ENCODE measurements at regions not wholly inside any gene's neighbourhood (a gene's known extent, or its start where the extent isn't known, plus 50 kb on each side); places are given as distances from the start of the nearest gene placed in this dataset.

GRCh38 chr6:93562582-93562981 lies 143.2 kb upstream of the EPHA7 start:
- no peaks in the 10 kb centered on the region for H3K4me1 Mint-ChIP-seq
- CTCF ChIA-PET (ENCODE audit: partially characterized antibody) = no interaction called here
- POLR2A ChIA-PET (ENCODE audit: partially characterized antibody) = no interaction called here

GRCh38 chr6:93555292-93555691 lies 135.9 kb upstream of the EPHA7 start:
- H3K4me1 ChIP-seq (ENCODE audit: insufficient read depth, low read length) = no peaks in the 10 kb centered on the region

More at GRCh38 chr6:93562582-93562981, 143.2 kb upstream of the EPHA7 start:
- Histone ChIP-seq H3K9me3 (ENCODE audit: control insufficient read depth in 1 of 2, low read length in 2 of 2) (no peaks in the 10 kb centered on the region), H3K36me3 (ENCODE audit: insufficient read depth, low read length) (no peaks in the 10 kb centered on the region), H3K27ac (ENCODE audit: low read depth, low read length) (no peak overlapping the region), H3K27me3 (ENCODE audit: insufficient read depth, low read length) (no peaks in the 10 kb centered on the region), H3K4me1 (ENCODE audit: insufficient read depth, low read length) (no peaks in the 10 kb centered on the region), H3K4me3 (ENCODE audit: low read length in 2 of 2) (no peak overlapping the region)
- intact Hi-C loops (cut with micrococcal nuclease) = no loop called here
- H3K9me3 Mint-ChIP-seq = peaks cover 0 to 6% (median 3%) of the 10 kb centered on the region in 8 donors
- H3K4me3 Mint-ChIP-seq = no peak overlapping the region
- no peaks in the 10 kb centered on the region for H3K36me3 Mint-ChIP-seq
- H3K27ac Mint-ChIP-seq = no peak overlapping the region
- no peak for DNase-seq
- H3K27me3 Mint-ChIP-seq = no peaks in the 10 kb centered on the region

GRCh38 chr6:93554018-93554417 lies 134.7 kb upstream of the EPHA7 start:
- H3K4me1 ChIP-seq (ENCODE audit: insufficient read depth, low read length) = no peaks in the 10 kb centered on the region
- Mint-ChIP-seq H3K4me1 (no peaks in the 10 kb centered on the region), H3K9me3 (peaks cover 0 to 6% (median 0%) of the 10 kb centered on the region in 8 donors), H3K36me3 (no peaks in the 10 kb centered on the region), H3K4me3 (no peak overlapping the region), H3K27ac (no peak overlapping the region), H3K27me3 (no peaks in the 10 kb centered on the region)
- H3K9me3 ChIP-seq (ENCODE audit: control insufficient read depth in 1 of 2, low read length in 2 of 2) = no peaks in the 10 kb centered on the region
- no peaks in the 10 kb centered on the region for H3K27me3 ChIP-seq (ENCODE audit: insufficient read depth, low read length)
- H3K36me3 ChIP-seq (ENCODE audit: insufficient read depth, low read length) = no peaks in the 10 kb centered on the region
- intact Hi-C loops (cut with micrococcal nuclease) = no loop called here
- no peak overlapping the region for H3K27ac ChIP-seq (ENCODE audit: low read depth, low read length)
- CTCF ChIA-PET (ENCODE audit: partially characterized antibody) = no interaction called here
- POLR2A ChIA-PET (ENCODE audit: partially characterized antibody) = no interaction called here
- no peak for DNase-seq
- H3K4me3 ChIP-seq (ENCODE audit: low read length in 2 of 2) = no peak overlapping the region

More at GRCh38 chr6:93555292-93555691, 135.9 kb upstream of the EPHA7 start:
- H3K36me3 Mint-ChIP-seq = no peaks in the 10 kb centered on the region
- ChIA-PET CTCF (ENCODE audit: partially characterized antibody) (no interaction called here), POLR2A (ENCODE audit: partially characterized antibody) (no interaction called here)
- H3K4me1 Mint-ChIP-seq = no peaks in the 10 kb centered on the region
- Histone ChIP-seq H3K27ac (ENCODE audit: low read depth, low read length) (no peak overlapping the region), H3K9me3 (ENCODE audit: control insufficient read depth in 1 of 2, low read length in 2 of 2) (no peaks in the 10 kb centered on the region), H3K27me3 (ENCODE audit: insufficient read depth, low read length) (no peaks in the 10 kb centered on the region), H3K36me3 (ENCODE audit: insufficient read depth, low read length) (no peaks in the 10 kb centered on the region), H3K4me3 (ENCODE audit: low read length in 2 of 2) (no peak overlapping the region)
- DNase-seq = no peak
- no peak overlapping the region for H3K27ac Mint-ChIP-seq
- H3K27me3 Mint-ChIP-seq = no peaks in the 10 kb centered on the region
- H3K4me3 Mint-ChIP-seq = no peak overlapping the region
- intact Hi-C loops (cut with micrococcal nuclease) = no loop called here
- peaks cover 0 to 6% (median 0%) of the 10 kb centered on the region in 8 donors for H3K9me3 Mint-ChIP-seq

GRCh38 chr6:93550551-93551276 lies 131.4 kb upstream of the EPHA7 start:
- H3K9me3 Mint-ChIP-seq = peaks cover 0 to 7% (median 2%) of the 10 kb centered on the region in 8 donors
- no peaks in the 10 kb centered on the region for H3K4me1 Mint-ChIP-seq
- Histone ChIP-seq H3K36me3 (ENCODE audit: insufficient read depth, low read length) (no peaks in the 10 kb centered on the region), H3K4me1 (ENCODE audit: insufficient read depth, low read length) (no peaks in the 10 kb centered on the region), H3K27me3 (ENCODE audit: insufficient read depth, low read length) (no peaks in the 10 kb centered on the region), H3K9me3 (ENCODE audit: control insufficient read depth in 1 of 2, low read length in 2 of 2) (no peaks in the 10 kb centered on the region), H3K27ac (ENCODE audit: low read depth, low read length) (no peak overlapping the region), H3K4me3 (ENCODE audit: low read length in 2 of 2) (no peak overlapping the region)
- CTCF ChIA-PET (ENCODE audit: partially characterized antibody) = no interaction called here
- no peak for DNase-seq
- H3K27me3 Mint-ChIP-seq = no peaks in the 10 kb centered on the region
- POLR2A ChIA-PET (ENCODE audit: partially characterized antibody) = no interaction called here
- no peaks in the 10 kb centered on the region for H3K36me3 Mint-ChIP-seq
- H3K27ac Mint-ChIP-seq = no peak overlapping the region
- intact Hi-C loops (cut with micrococcal nuclease) = no loop called here
- no peak overlapping the region for H3K4me3 Mint-ChIP-seq

DNA sequence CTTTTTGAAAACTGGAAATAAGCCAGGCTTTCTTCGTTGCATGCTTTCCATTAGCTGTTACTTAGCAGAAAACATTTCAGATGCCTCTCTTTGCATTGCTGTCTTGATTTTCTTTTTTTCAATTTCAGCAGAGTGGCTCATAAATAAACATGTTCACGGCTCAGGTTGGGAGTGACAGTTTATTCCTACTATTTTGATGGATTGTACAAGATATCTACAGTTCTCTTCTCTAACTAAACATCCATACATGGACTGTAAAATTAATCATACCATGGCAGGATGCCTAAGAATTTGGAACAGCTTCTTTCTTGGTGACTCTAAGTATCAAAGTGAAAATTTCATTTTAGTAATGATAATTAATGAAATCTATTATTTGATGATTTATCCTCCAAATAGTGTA lies 130.5 kb upstream of the EPHA7 start:
- Mint-ChIP-seq H3K4me3 (no peak overlapping the region), H3K9me3 (peaks cover 0 to 7% (median 2%) of the 10 kb centered on the region in 8 donors), H3K27me3 (no peaks in the 10 kb centered on the region), H3K27ac (no peak overlapping the region), H3K4me1 (no peaks in the 10 kb centered on the region), H3K36me3 (no peaks in the 10 kb centered on the region)
- Histone ChIP-seq H3K4me1 (ENCODE audit: insufficient read depth, low read length) (no peaks in the 10 kb centered on the region), H3K4me3 (ENCODE audit: low read length in 2 of 2) (no peak overlapping the region), H3K9me3 (ENCODE audit: control insufficient read depth in 1 of 2, low read length in 2 of 2) (no peaks in the 10 kb centered on the region), H3K27me3 (ENCODE audit: insufficient read depth, low read length) (no peaks in the 10 kb centered on the region), H3K36me3 (ENCODE audit: insufficient read depth, low read length) (no peaks in the 10 kb centered on the region), H3K27ac (ENCODE audit: low read depth, low read length) (no peak overlapping the region)
- ChIA-PET CTCF (ENCODE audit: partially characterized antibody) (interaction anchor here (0.6 kb wide), 1 partner anchor 125 kb away, joined by 3 read pairs; no protein-coding TSS in a partner anchor), POLR2A (ENCODE audit: partially characterized antibody) (no interaction called here)
- DNase-seq = no peak
- intact Hi-C loops (cut with micrococcal nuclease) = no loop called here

DNA sequence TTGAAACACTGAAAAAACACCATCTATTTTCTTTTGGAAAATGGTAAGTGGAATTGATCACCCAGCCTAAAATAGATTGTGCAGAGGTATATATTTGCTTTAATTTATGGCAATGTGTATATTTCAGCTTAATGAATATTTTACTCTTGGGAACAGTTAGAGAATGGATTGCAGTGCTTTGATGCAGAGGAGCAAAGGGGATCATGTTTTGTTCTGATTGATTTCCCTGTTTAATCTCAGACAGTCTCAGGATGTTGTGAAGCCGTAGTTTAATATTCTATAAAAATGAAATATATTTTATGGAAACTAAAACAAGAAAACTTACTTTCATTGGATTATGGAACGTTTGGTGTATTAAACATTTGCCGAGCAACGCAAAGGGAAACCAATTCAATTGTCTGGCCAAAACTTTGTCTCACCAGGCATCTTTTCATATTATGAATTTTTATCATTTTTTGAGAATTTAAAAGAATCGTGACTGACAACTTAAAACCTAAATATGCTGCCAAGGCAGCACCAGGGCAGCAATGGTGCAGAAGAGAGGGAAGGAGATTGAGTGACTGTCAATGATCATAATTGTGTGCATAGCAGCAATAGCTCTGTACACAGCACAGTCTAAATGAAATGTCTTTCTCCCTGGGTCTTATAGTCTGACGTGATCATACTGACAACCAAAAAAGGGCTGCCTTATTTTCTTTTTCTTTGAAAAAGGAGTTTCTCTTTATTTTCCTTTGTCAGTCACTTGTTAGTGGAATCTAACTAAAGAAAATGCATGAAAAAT lies 105.5 kb upstream of the EPHA7 start:
- Histone ChIP-seq H3K27ac (ENCODE audit: low read depth, low read length) (no peak overlapping the region), H3K27me3 (ENCODE audit: insufficient read depth, low read length) (no peaks in the 10 kb centered on the region), H3K4me1 (ENCODE audit: insufficient read depth, low read length) (no peaks in the 10 kb centered on the region), H3K9me3 (ENCODE audit: control insufficient read depth in 1 of 2, low read length in 2 of 2) (no peaks in the 10 kb centered on the region), H3K4me3 (ENCODE audit: low read length in 2 of 2) (no peak overlapping the region), H3K36me3 (ENCODE audit: insufficient read depth, low read length) (no peaks in the 10 kb centered on the region)
- intact Hi-C loops (cut with micrococcal nuclease) = no loop called here
- Mint-ChIP-seq H3K9me3 (peaks cover 0 to 5% (median 2%) of the 10 kb centered on the region in 8 donors), H3K27ac (no peak overlapping the region), H3K27me3 (no peaks in the 10 kb centered on the region), H3K36me3 (no peaks in the 10 kb centered on the region), H3K4me3 (no peak overlapping the region), H3K4me1 (no peaks in the 10 kb centered on the region)
- ChIA-PET POLR2A (ENCODE audit: partially characterized antibody) (no interaction called here), CTCF (ENCODE audit: partially characterized antibody) (no interaction called here)
- DNase-seq = no peak

- no peaks in the 10 kb centered on the region for H3K4me1 ChIP-seq (ENCODE audit: insufficient read depth, low read length)
- no peaks in the 10 kb centered on the region for H3K27me3 ChIP-seq (ENCODE audit: insufficient read depth, low read length)
- DNase-seq = no peak
- CTCF ChIA-PET (ENCODE audit: partially characterized antibody) = no interaction called here
- H3K4me3 ChIP-seq (ENCODE audit: low read length in 2 of 2) = no peak overlapping the region
- H3K4me1 Mint-ChIP-seq = no peaks in the 10 kb centered on the region
- H3K36me3 ChIP-seq (ENCODE audit: insufficient read depth, low read length) = no peaks in the 10 kb centered on the region
- no peaks in the 10 kb centered on the region for H3K36me3 Mint-ChIP-seq
- no peak overlapping the region for H3K27ac Mint-ChIP-seq
- no peak overlapping the region for H3K4me3 Mint-ChIP-seq
- H3K27ac ChIP-seq (ENCODE audit: low read depth, low read length) = no peak overlapping the region
- no peaks in the 10 kb centered on the region for H3K27me3 Mint-ChIP-seq
- intact Hi-C loops (cut with micrococcal nuclease) = no loop called here
- no peaks in the 10 kb centered on the region for H3K9me3 ChIP-seq (ENCODE audit: control insufficient read depth in 1 of 2, low read length in 2 of 2)
- POLR2A ChIA-PET (ENCODE audit: partially characterized antibody) = no interaction called here
- peaks cover 0 to 10% (median 6%) of the 10 kb centered on the region in 8 donors for H3K9me3 Mint-ChIP-seq
Measured at GRCh38 chr6:93523365-93523764, 104.0 kb upstream of the EPHA7 start.

Data from CD4-positive, alpha-beta memory T cell (primary cell).